ENCODE measurements at regions not wholly inside any gene's neighbourhood (a gene's known extent, or its start where the extent isn't known, plus 50 kb on each side); places are given as distances from the start of the nearest gene placed in this dataset.

GRCh38 chr11:15558513-15559181 is 443.9 kb downstream of the INSC start:
- Histone ChIP-seq H3K4me3 (replicated peaks in 1 of 3; ENCODE audit: insufficient read depth in 1 of 3, low read depth in 2 of 3, low read length in 3 of 3) (no peak overlapping the region), H3K27ac (ENCODE audit: extremely low read length, insufficient read depth, low read length) (no peak overlapping the region), H3K27me3 (ENCODE audit: control insufficient read depth in 1 of 2, insufficient read depth in 2 of 2, low read length in 2 of 2) (no peaks in the 10 kb centered on the region; a peak in 1 of 5 replicates), H3K36me3 (replicated peaks in 1 of 2; ENCODE audit: control insufficient read depth in 1 of 2, insufficient read depth in 2 of 2, low read length in 2 of 2) (no peaks in the 10 kb centered on the region), H3K9ac (ENCODE audit: insufficient read depth, low read depth, low read length) (no peak overlapping the region), H3K79me2 (ENCODE audit: insufficient read depth, low read length) (no peaks in the 10 kb centered on the region), H3K4me1 (ENCODE audit: insufficient read depth, low read length) (no peaks in the 10 kb centered on the region), H2AFZ (ENCODE audit: low read length) (no peak overlapping the region), H4K20me1 (ENCODE audit: insufficient read depth, low read length) (no peaks in the 10 kb centered on the region), H3K9me3 (ENCODE audit: low read length) (no peaks in the 10 kb centered on the region), H3K4me2 (ENCODE audit: low read depth, low read length) (no peak overlapping the region)
- no peak for DNase-seq (ENCODE audit: low spot score)
- CTCF ChIA-PET (ENCODE audit: low intra/inter-chr PET ratio, low total read pairs), result no interaction called here
- no peak for FAIRE-seq
- no TSS peak for BruUV-seq (replicated peaks)
- intact Hi-C loops (cut with micrococcal nuclease; ENCODE audit: unreplicated experiment), result no loop called here
- POLR2A ChIA-PET, result no interaction called here
- ATAC-seq, result no peak
- in situ Hi-C loops (cut with HindIII; ENCODE audit: extremely low pct_ligation_motif_present, low pct_unique_long_range_greater_than_20kb), result no loop called here
- TF ChIP-seq ISX (CRISPR knock-in tag; conservative IDR thresholded peaks at IDR 0.05) (no peak), RFXANK (CRISPR knock-in tag; IDR thresholded peaks at IDR 0.05) (no peak), FOXC1 (CRISPR knock-in tag; IDR thresholded peaks at IDR 0.05; ENCODE audit: borderline replicate concordance) (no peak)
- 1% methylated on average over 2 of the region's 2 CpGs for WGBS (ENCODE audit: low lambda C conversion rate)

- ATAC-seq (no peak), DNase-seq (ENCODE audit: low spot score) (no peak), FAIRE-seq (no peak)
- Histone ChIP-seq H3K27me3 (ENCODE audit: control insufficient read depth in 1 of 2, insufficient read depth in 2 of 2, low read length in 2 of 2) (peaks cover 0 to 5% of the 10 kb centered on the region in 2 experiments; a peak in 1 of 5 replicates), H3K4me2 (ENCODE audit: low read depth, low read length) (no peak overlapping the region), H3K36me3 (replicated peaks in 1 of 2; ENCODE audit: control insufficient read depth in 1 of 2, insufficient read depth in 2 of 2, low read length in 2 of 2) (no peaks in the 10 kb centered on the region), H3K9me3 (ENCODE audit: low read length) (no peaks in the 10 kb centered on the region), H3K9ac (ENCODE audit: insufficient read depth, low read depth, low read length) (no peak overlapping the region), H3K27ac (ENCODE audit: extremely low read length, insufficient read depth, low read length) (no peak overlapping the region), H3K4me3 (replicated peaks in 1 of 3; ENCODE audit: insufficient read depth in 1 of 3, low read depth in 2 of 3, low read length in 3 of 3) (no peak overlapping the region), H3K79me2 (ENCODE audit: insufficient read depth, low read length) (no peaks in the 10 kb centered on the region), H2AFZ (ENCODE audit: low read length) (no peak overlapping the region), H3K4me1 (ENCODE audit: insufficient read depth, low read length) (no peaks in the 10 kb centered on the region), H4K20me1 (ENCODE audit: insufficient read depth, low read length) (no peaks in the 10 kb centered on the region)
- TF ChIP-seq ZNF792 (CRISPR knock-in tag; IDR thresholded peaks at IDR 0.05), result no peak
- no peak for TF ChIP-seq GLI4 (CRISPR knock-in tag; IDR thresholded peaks at IDR 0.05; ENCODE audit: borderline replicate concordance)
- TF ChIP-seq, protein P1, sequence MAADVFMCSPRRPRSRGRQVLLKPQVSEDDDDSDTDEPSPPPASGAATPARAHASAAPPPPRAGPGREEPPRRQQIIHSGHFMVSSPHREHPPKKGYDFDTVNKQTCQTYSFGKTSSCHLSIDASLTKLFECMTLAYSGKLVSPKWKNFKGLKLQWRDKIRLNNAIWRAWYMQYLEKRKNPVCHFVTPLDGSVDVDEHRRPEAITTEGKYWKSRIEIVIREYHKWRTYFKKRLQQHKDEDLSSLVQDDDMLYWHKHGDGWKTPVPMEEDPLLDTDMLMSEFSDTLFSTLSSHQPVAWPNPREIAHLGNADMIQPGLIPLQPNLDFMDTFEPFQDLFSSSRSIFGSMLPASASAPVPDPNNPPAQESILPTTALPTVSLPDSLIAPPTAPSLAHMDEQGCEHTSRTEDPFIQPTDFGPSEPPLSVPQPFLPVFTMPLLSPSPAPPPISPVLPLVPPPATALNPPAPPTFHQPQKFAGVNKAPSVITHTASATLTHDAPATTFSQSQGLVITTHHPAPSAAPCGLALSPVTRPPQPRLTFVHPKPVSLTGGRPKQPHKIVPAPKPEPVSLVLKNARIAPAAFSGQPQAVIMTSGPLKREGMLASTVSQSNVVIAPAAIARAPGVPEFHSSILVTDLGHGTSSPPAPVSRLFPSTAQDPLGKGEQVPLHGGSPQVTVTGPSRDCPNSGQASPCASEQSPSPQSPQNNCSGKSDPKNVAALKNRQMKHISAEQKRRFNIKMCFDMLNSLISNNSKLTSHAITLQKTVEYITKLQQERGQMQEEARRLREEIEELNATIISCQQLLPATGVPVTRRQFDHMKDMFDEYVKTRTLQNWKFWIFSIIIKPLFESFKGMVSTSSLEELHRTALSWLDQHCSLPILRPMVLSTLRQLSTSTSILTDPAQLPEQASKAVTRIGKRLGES (CRISPR knock-in tag; IDR thresholded peaks at IDR 0.05; ENCODE audit: borderline replicate concordance), result no peak
- no peak for TF ChIP-seq MAFG (CRISPR knock-in tag; IDR thresholded peaks at IDR 0.05)
- TF ChIP-seq GATAD2A (CRISPR knock-in tag; IDR thresholded peaks at IDR 0.05), result no peak
- in situ Hi-C loops (cut with HindIII; ENCODE audit: extremely low pct_ligation_motif_present, low pct_unique_long_range_greater_than_20kb), result no loop called here
- POLR2A ChIA-PET, result no interaction called here
- WGBS (ENCODE audit: low lambda C conversion rate), result 34% methylated on average over 25 of the region's 52 CpGs
- intact Hi-C loops (cut with micrococcal nuclease; ENCODE audit: unreplicated experiment), result no loop called here
- BruUV-seq (replicated peaks), result no TSS peak
- CTCF ChIA-PET (ENCODE audit: low intra/inter-chr PET ratio, low total read pairs), result no interaction called here
Observed at GRCh38 chr11:15560689-15561467, 446.2 kb downstream of the INSC start.
